GM12878 (cell line): ENCODE measurements at regions not wholly inside any gene's neighbourhood (a gene's known extent, or its start where the extent isn't known, plus 50 kb on each side); places are given as distances from the start of the nearest gene placed in this dataset.

Source experiments
- ATAC-seq: fragments of 200-7000 bp; cut with Tn5 transposase; 3 replicates; pipeline ENCODE4 v1.9.1; 2020; ENCODE audit warnings: mild to moderate bottlenecking, moderate library complexity
- BruUV-seq: library from RNA; stranded (reverse); fragments of 400-500 nt; replicated peaks from 2 replicates; lab custom pipeline; 2021; lab: Mats Ljungman, UMichigan
- CTCF ChIA-PET: fragments of 300-600 bp; sonication (Branson Sonifier 250); formaldehyde crosslinking; extraction: SDS; loops from one replicate; lab custom pipeline; 2021; ENCODE audit warnings: inconsistent platforms; lab: Yijun Ruan, JAX
- POLR2A ChIA-PET: fragments of 350-600 bp; formaldehyde crosslinking; extraction: SDS; loops from one replicate; lab custom pipeline; 2021; ENCODE audit warnings: inconsistent platforms; lab: Charles Lee
- RAD21 ChIA-PET: fragments of 300-600 bp; sonication (Branson Sonifier 250); formaldehyde crosslinking; loops from one replicate; lab custom pipeline; 2023; ENCODE audit warnings: antibody characterized with exemption; ENCODE audit not compliant: unreplicated experiment; lab: Charles Lee
- SMC1A ChIA-PET: fragments of 300-600 bp; sonication (Branson Sonifier 250); formaldehyde crosslinking; loops from one replicate; lab custom pipeline; 2023; ENCODE audit not compliant: unreplicated experiment, uncharacterized antibody; lab: Charles Lee
- DNase-seq: peaks from one replicate; pipeline ENCODE4 v3.0.0-alpha.2; 2011; ENCODE audit warnings: low read depth, low spot score
- FAIRE-seq: peaks from 3 replicates; lab custom pipeline; 2011; peaks lifted over from hg19 to GRCh38; lab: Jason Lieb, UNC
- H2AFZ ChIP-seq: 2 replicates; pipeline ENCODE4 v1.6.0; 2011; ENCODE audit warnings: low read depth, low read length, control low read depth; ENCODE audit not compliant: control insufficient read depth
- H3K27ac ChIP-seq: 2 replicates; pipeline ENCODE4 v1.5.1; 2011; ENCODE audit warnings: control low read depth; ENCODE audit not compliant: control insufficient read depth, insufficient read depth
- H3K27me3 ChIP-seq, 2 experiments: replicated peaks in 1 of 2; 2 replicates each; pipeline versions ENCODE4 v1.6.0 to v1.6.1; 2011; ENCODE audit warnings: low read length in 1 of 2; ENCODE audit not compliant: control insufficient read depth in 2 of 2, insufficient read depth in 2 of 2
- H3K36me3 ChIP-seq, 2 experiments: 2 replicates each; pipeline ENCODE4 v1.5.1; 2011; ENCODE audit warnings: low read length in 1 of 2; ENCODE audit not compliant: control insufficient read depth in 2 of 2, insufficient read depth in 2 of 2
- H3K4me1 ChIP-seq: 2 replicates; pipeline ENCODE4 v1.6.1; 2011; ENCODE audit warnings: mild to moderate bottlenecking, low read length, moderate library complexity, mixed read lengths; ENCODE audit not compliant: control insufficient read depth, insufficient read depth
- H3K4me2 ChIP-seq: 2 replicates; pipeline ENCODE4 v1.6.0; 2011; ENCODE audit warnings: control low read depth; ENCODE audit not compliant: control insufficient read depth, insufficient read depth
- H3K4me3 ChIP-seq: fragments of 200-600 bp; sonication (generic); 2 replicates; pipeline ENCODE4 v1.5.1; 2016
- H3K79me2 ChIP-seq: 2 replicates; pipeline ENCODE4 v1.6.0; 2011; ENCODE audit warnings: low read length; ENCODE audit not compliant: control insufficient read depth, insufficient read depth
- H3K9ac ChIP-seq: 2 replicates; pipeline ENCODE4 v1.8.0; 2011; ENCODE audit warnings: low read length, control low read depth, mixed read lengths; ENCODE audit not compliant: control insufficient read depth, insufficient read depth
- H3K9me3 ChIP-seq: replicated peaks from 3 replicates; pipeline ENCODE4 v1.5.1; 2011; ENCODE audit warnings: mild to moderate bottlenecking, low read length; ENCODE audit not compliant: control insufficient read depth, insufficient read depth
- H4K20me1 ChIP-seq: 2 replicates; pipeline ENCODE4 v1.6.0; 2011; ENCODE audit not compliant: control insufficient read depth, insufficient read depth
- ATF7 ChIP-seq: fragments of 450-650 bp; IDR thresholded peaks from 2 replicates; pipeline ENCODE4 v1.6.1; 2016; ENCODE audit warnings: low read depth, mild to moderate bottlenecking
- BHLHE40 ChIP-seq, 2 experiments: fragments of 450-650 bp in 1 of 2; IDR thresholded peaks; 2 replicates each; pipeline ENCODE4 v1.6.1; 2011 to 2017; ENCODE audit warnings: low read depth in 2 of 2, borderline replicate concordance in 1 of 2, improper control_type of control experiment in 1 of 2, low read length in 1 of 2, mild to moderate bottlenecking in 1 of 2
- CTCF ChIP-seq, 3 experiments: IDR thresholded peaks in 2 of 3; conservative IDR thresholded peaks in 1 of 3; 2 replicates each; pipeline ENCODE4 v1.5.1; 2011; ENCODE audit warnings: low read depth in 3 of 3, low read length in 3 of 3, mild to moderate bottlenecking in 3 of 3, control low read depth in 2 of 3, moderate library complexity in 2 of 3, inconsistent platforms in 1 of 3, mixed read lengths in 1 of 3; ENCODE audit not compliant: control insufficient read depth in 2 of 3, insufficient read depth in 1 of 3; ENCODE audit errors: extremely low read depth in 1 of 3
- HCFC1 ChIP-seq: fragments of 150-350 bp; IDR thresholded peaks from 2 replicates; pipeline ENCODE4 v1.6.1; 2014; ENCODE audit warnings: low read length
- KLF5 ChIP-seq: fragments of 450-650 bp; IDR thresholded peaks from 2 replicates; pipeline ENCODE4 v1.6.1; 2014; ENCODE audit warnings: mild to moderate bottlenecking; ENCODE audit not compliant: partially characterized antibody
- LARP7 ChIP-seq: fragments of 450-650 bp; IDR thresholded peaks from 2 replicates; pipeline ENCODE4 v1.6.1; 2017; ENCODE audit warnings: mild to moderate bottlenecking
- MTA3 ChIP-seq: IDR thresholded peaks from 2 replicates; pipeline ENCODE4 v1.6.1; 2012; ENCODE audit warnings: low read length, inconsistent platforms, borderline replicate concordance
- MXI1 ChIP-seq: fragments of 150-350 bp; IDR thresholded peaks from 2 replicates; pipeline ENCODE4 v1.6.1; 2011; ENCODE audit warnings: low read depth, mild to moderate bottlenecking, inconsistent platforms, low read length, improper control_type of control experiment
- NR2C2 ChIP-seq: IDR thresholded peaks from 2 replicates; pipeline ENCODE4 v1.6.1; 2011; ENCODE audit warnings: borderline replicate concordance, low read depth; ENCODE audit not compliant: control insufficient read depth, insufficient read length
- NRF1 ChIP-seq: conservative IDR thresholded peaks from 2 replicates; pipeline ENCODE4 v1.6.1; 2011; ENCODE audit warnings: mild to moderate bottlenecking, low read depth, low read length, improper control_type of control experiment
- PML ChIP-seq: IDR thresholded peaks from 2 replicates; pipeline ENCODE4 v1.6.1; 2012; ENCODE audit warnings: low read length, inconsistent platforms
- RAD21 ChIP-seq: IDR thresholded peaks from 2 replicates; pipeline ENCODE4 v1.6.1; 2011; ENCODE audit warnings: mild to moderate bottlenecking, low read depth, low read length, moderate library complexity; ENCODE audit not compliant: insufficient read depth
- SMARCA5 ChIP-seq: fragments of 450-650 bp; IDR thresholded peaks from 2 replicates; pipeline ENCODE4 v1.6.1; 2017; ENCODE audit warnings: mild to moderate bottlenecking
- STAT3 ChIP-seq: IDR thresholded peaks from 2 replicates; pipeline ENCODE4 v1.6.1; 2011; ENCODE audit warnings: low read depth, low read length, improper control_type of control experiment
- SUZ12 ChIP-seq: fragments of 200-600 bp; sonication (generic); IDR thresholded peaks from one replicate; pipeline ENCODE4 v1.6.1; 2018; ENCODE audit warnings: antibody characterized with exemption, mild to moderate bottlenecking; ENCODE audit not compliant: unreplicated experiment
- YY1 ChIP-seq: IDR thresholded peaks from 2 replicates; pipeline ENCODE4 v1.6.1; 2011; ENCODE audit warnings: low read depth, mild to moderate bottlenecking, low read length
- WGBS: methylation state at CpG from one replicate; pipeline ENCODE4 v1.1.6; 2016; ENCODE audit warnings: low lambda C conversion rate; ENCODE audit not compliant: insufficient replicate concordance, insufficient coverage; ENCODE audit errors: missing lambda C conversion rate; 5-methylcytosine and 5-hydroxymethylcytosine counted together
- in situ Hi-C: fragments of 300-500 bp; cut with MboI; formaldehyde crosslinking; loops from 9 replicates; pipeline ENCODE4 v1.14.3; 2018; ENCODE audit warnings: mixed read lengths
- intact Hi-C: fragments of 100-400 bp; cut with micrococcal nuclease; formaldehyde crosslinking; loops from one replicate; pipeline ENCODE4 v1.14.2; 2022; ENCODE audit not compliant: unreplicated experiment

GRCh38 chr15:20672470-20672869 lies 130.9 kb upstream of the GOLGA6L6 start (continued):
- TF ChIP-seq CTCF (IDR thresholded peaks at IDR 0.05 in 2 of 3, conservative IDR thresholded peaks at IDR 0.05 in 1 of 3; ENCODE audit: control insufficient read depth in 2 of 3, extremely low read depth in 1 of 3, insufficient read depth in 1 of 3, low read depth in 3 of 3, low read length in 3 of 3): no peak
- TF ChIP-seq MXI1: no peak

GRCh38 chr15:20671675-20672074 lies 130.1 kb upstream of the GOLGA6L6 start:
- CTCF ChIA-PET: interaction anchor here (0.6 kb wide), 1 partner anchor 353 kb away, joined by 3 read pairs; no protein-coding TSS in a partner anchor
- H3K4me1 ChIP-seq: no peaks in the 10 kb centered on the region
- no peak overlapping the region for H3K4me2 ChIP-seq
- no peaks in the 10 kb centered on the region for H3K27me3 ChIP-seq
- POLR2A ChIA-PET: no interaction called here
- 11% methylated on average over 2 of the region's 2 CpGs for WGBS
- no peaks in the 10 kb centered on the region for H3K9me3 ChIP-seq
- no peak overlapping the region for H2AFZ ChIP-seq
- no peak overlapping the region for H3K4me3 ChIP-seq
- H3K9ac ChIP-seq: no peak overlapping the region
- no peaks in the 10 kb centered on the region for H4K20me1 ChIP-seq
- RAD21 ChIA-PET: no interaction called here
- no peak overlapping the region for H3K27ac ChIP-seq
- BruUV-seq: no TSS peak
- SMC1A ChIA-PET: interaction anchor here (1.1 to 1.4 kb wide), 2 partner anchors 9 to 614 kb away, joined by 3 to 5 read pairs; no protein-coding TSS in a partner anchor
- DNase-seq: no peak
- no peaks in the 10 kb centered on the region for H3K79me2 ChIP-seq
- no peaks in the 10 kb centered on the region for H3K36me3 ChIP-seq
- in situ Hi-C loops (no loop called here), intact Hi-C loops (no loop called here)
- no peak for FAIRE-seq
- no peak for ATAC-seq
- TF ChIP-seq HCFC1 (no peak), ATF7 (no peak), RAD21 (no peak), YY1 (no peak), BHLHE40 (IDR thresholded peaks at IDR 0.05; ENCODE audit: borderline replicate concordance in 1 of 2, low read depth in 2 of 2, low read length in 1 of 2) (no peak), MTA3 (no peak), LARP7 (no peak), KLF5 (no peak), NRF1 (no peak), STAT3 (no peak), CTCF (IDR thresholded peaks at IDR 0.05 in 2 of 3, conservative IDR thresholded peaks at IDR 0.05 in 1 of 3; ENCODE audit: control insufficient read depth in 2 of 3, extremely low read depth in 1 of 3, insufficient read depth in 1 of 3, low read depth in 3 of 3, low read length in 3 of 3) (no peak), SMARCA5 (no peak), SUZ12 (no peak), PML (no peak), NR2C2 (no peak)
